ENCODE measurements at regions not wholly inside any gene's neighbourhood (a gene's known extent, or its start where the extent isn't known, plus 50 kb on each side); places are given as distances from the start of the nearest gene placed in this dataset.

DNA sequence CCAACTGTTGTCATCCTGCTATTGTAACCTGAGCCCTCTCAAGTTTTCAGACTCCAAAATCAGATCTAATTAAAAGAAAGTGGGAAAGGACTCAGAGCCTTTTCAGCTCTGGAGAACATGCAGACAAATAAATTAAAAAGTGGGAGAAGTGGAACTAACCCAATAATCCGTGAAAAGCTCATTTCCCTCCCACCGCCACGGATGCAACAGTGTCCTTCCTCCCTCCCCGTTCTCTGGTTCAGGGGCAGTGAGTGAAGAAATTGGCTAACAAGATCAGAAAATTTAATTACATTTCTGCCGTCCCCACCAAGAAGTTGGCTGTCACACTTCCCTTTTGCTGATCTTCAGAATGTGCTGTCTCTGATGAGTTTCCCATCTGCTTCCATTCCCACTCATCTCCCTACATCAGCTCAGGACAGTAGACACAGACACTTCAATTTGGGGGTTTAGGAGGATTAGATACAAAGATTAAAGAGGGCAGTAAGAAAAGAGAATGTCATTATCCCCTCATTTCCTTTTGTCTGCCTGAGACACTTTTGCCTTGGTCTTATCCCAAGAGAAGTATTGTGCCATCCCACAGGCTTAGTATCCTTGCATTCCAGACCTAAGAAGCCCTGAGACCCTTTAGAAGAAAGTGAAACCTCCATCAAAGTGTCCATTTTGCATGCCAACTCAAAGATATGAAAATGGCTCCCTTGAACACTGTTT lies 335.7 kb upstream of the PPP2R3A start:
- no peaks in the 10 kb centered on the region for H3K36me3 Mint-ChIP-seq (ENCODE audit: low read depth, unreplicated experiment)
- H3K27ac Mint-ChIP-seq (ENCODE audit: unreplicated experiment) = no peak overlapping the region
- TF ChIP-seq, protein P1, sequence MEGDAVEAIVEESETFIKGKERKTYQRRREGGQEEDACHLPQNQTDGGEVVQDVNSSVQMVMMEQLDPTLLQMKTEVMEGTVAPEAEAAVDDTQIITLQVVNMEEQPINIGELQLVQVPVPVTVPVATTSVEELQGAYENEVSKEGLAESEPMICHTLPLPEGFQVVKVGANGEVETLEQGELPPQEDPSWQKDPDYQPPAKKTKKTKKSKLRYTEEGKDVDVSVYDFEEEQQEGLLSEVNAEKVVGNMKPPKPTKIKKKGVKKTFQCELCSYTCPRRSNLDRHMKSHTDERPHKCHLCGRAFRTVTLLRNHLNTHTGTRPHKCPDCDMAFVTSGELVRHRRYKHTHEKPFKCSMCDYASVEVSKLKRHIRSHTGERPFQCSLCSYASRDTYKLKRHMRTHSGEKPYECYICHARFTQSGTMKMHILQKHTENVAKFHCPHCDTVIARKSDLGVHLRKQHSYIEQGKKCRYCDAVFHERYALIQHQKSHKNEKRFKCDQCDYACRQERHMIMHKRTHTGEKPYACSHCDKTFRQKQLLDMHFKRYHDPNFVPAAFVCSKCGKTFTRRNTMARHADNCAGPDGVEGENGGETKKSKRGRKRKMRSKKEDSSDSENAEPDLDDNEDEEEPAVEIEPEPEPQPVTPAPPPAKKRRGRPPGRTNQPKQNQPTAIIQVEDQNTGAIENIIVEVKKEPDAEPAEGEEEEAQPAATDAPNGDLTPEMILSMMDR (IDR thresholded peaks at IDR 0.05; ENCODE audit: unreplicated experiment) = no peak
- H3K9me3 Mint-ChIP-seq (ENCODE audit: unreplicated experiment) = no peaks in the 10 kb centered on the region
- peaks cover 15% of the 10 kb centered on the region for H3K4me1 Mint-ChIP-seq (ENCODE audit: unreplicated experiment)
- H3K4me3 Mint-ChIP-seq (ENCODE audit: unreplicated experiment) = no peak overlapping the region
- DNase-seq (ENCODE audit: low spot score) = no peak
- H3K27me3 Mint-ChIP-seq (ENCODE audit: unreplicated experiment) = peaks cover 2% of the 10 kb centered on the region

- H3K27ac Mint-ChIP-seq (ENCODE audit: unreplicated experiment) = no peak overlapping the region
- no peak for DNase-seq (ENCODE audit: low spot score)
- H3K27me3 Mint-ChIP-seq (ENCODE audit: unreplicated experiment) = peaks cover 2% of the 10 kb centered on the region
- peaks cover 19% of the 10 kb centered on the region for H3K4me1 Mint-ChIP-seq (ENCODE audit: unreplicated experiment)
- no peaks in the 10 kb centered on the region for H3K36me3 Mint-ChIP-seq (ENCODE audit: low read depth, unreplicated experiment)
- TF ChIP-seq, protein P1 (IDR thresholded peaks at IDR 0.05; ENCODE audit: unreplicated experiment) = no peak
- no peaks in the 10 kb centered on the region for H3K9me3 Mint-ChIP-seq (ENCODE audit: unreplicated experiment)
- no peak overlapping the region for H3K4me3 Mint-ChIP-seq (ENCODE audit: unreplicated experiment)
These were observed 332.9 kb upstream of the PPP2R3A start for GRCh38 chr3:135632556-135633065.

GRCh38 chr3:135633078-135633477 lies 332.4 kb upstream of the PPP2R3A start:
- H3K27me3 Mint-ChIP-seq (ENCODE audit: unreplicated experiment) = peaks cover 2% of the 10 kb centered on the region
- no peak overlapping the region for H3K27ac Mint-ChIP-seq (ENCODE audit: unreplicated experiment)
- no peaks in the 10 kb centered on the region for H3K9me3 Mint-ChIP-seq (ENCODE audit: unreplicated experiment)
- peaks cover 19% of the 10 kb centered on the region for H3K4me1 Mint-ChIP-seq (ENCODE audit: unreplicated experiment)
- H3K36me3 Mint-ChIP-seq (ENCODE audit: low read depth, unreplicated experiment) = no peaks in the 10 kb centered on the region
- no peak overlapping the region for H3K4me3 Mint-ChIP-seq (ENCODE audit: unreplicated experiment)
- TF ChIP-seq, protein P1 (IDR thresholded peaks at IDR 0.05; ENCODE audit: unreplicated experiment) = no peak
- DNase-seq (ENCODE audit: low spot score) = no peak

- DNase-seq (ENCODE audit: low spot score) = no peak
- Mint-ChIP-seq H3K36me3 (ENCODE audit: low read depth, unreplicated experiment) (no peaks in the 10 kb centered on the region), H3K4me1 (ENCODE audit: unreplicated experiment) (peaks cover 11% of the 10 kb centered on the region), H3K9me3 (ENCODE audit: unreplicated experiment) (no peaks in the 10 kb centered on the region), H3K27me3 (ENCODE audit: unreplicated experiment) (no peaks in the 10 kb centered on the region), H3K27ac (ENCODE audit: unreplicated experiment) (no peak overlapping the region), H3K4me3 (ENCODE audit: unreplicated experiment) (no peak overlapping the region)
- TF ChIP-seq, protein P1 (IDR thresholded peaks at IDR 0.05; ENCODE audit: unreplicated experiment) = no peak
These were observed 328.9 kb upstream of the PPP2R3A start for GRCh38 chr3:135636596-135636995.

GRCh38 chr3:135637013-135637412 lies 328.5 kb upstream of the PPP2R3A start:
- DNase-seq (ENCODE audit: low spot score) = no peak
- Mint-ChIP-seq H3K36me3 (ENCODE audit: low read depth, unreplicated experiment) (no peaks in the 10 kb centered on the region), H3K4me3 (ENCODE audit: unreplicated experiment) (no peak overlapping the region), H3K27ac (ENCODE audit: unreplicated experiment) (no peak overlapping the region), H3K9me3 (ENCODE audit: unreplicated experiment) (no peaks in the 10 kb centered on the region), H3K27me3 (ENCODE audit: unreplicated experiment) (no peaks in the 10 kb centered on the region), H3K4me1 (ENCODE audit: unreplicated experiment) (peaks cover 11% of the 10 kb centered on the region)
- TF ChIP-seq, protein P1 (IDR thresholded peaks at IDR 0.05; ENCODE audit: unreplicated experiment) = no peak

All from endothelial cell (in vitro differentiated cells).